CD4-positive, alpha-beta T cell treated with Interleukin-15 for 1 hour (primary cell): ENCODE measurements at regions not wholly inside any gene's neighbourhood (a gene's known extent, or its start where the extent isn't known, plus 50 kb on each side); places are given as distances from the start of the nearest gene placed in this dataset.
"Not testable (repeated sequence)": the region's sequence is repeated elsewhere in the genome, so short reads cannot be mapped to it uniquely, and the experiment has no call there.

ENCODE experiments used
- DNase-seq: peaks from one replicate; pipeline ENCODE4 v3.0.0-alpha.2; 2020

GRCh38 chr14:76701981-76702380 is 59.3 kb upstream of the VASH1 start:
- DNase-seq: no peak

- no peak for DNase-seq
Measured at GRCh38 chr14:76705214-76705613, 56.1 kb upstream of the VASH1 start.

GRCh38 chr14:76706207-76706606 is 55.1 kb upstream of the VASH1 start:
- DNase-seq: not testable (repeated sequence)

GRCh38 chr14:76706811-76707210 is 54.5 kb upstream of the VASH1 start:
- DNase-seq: no peak

- DNase-seq: no peak
Measured at GRCh38 chr14:76708028-76708427, 53.2 kb upstream of the VASH1 start.

- DNase-seq: no peak
Measured at GRCh38 chr14:76708771-76709170, 52.5 kb upstream of the VASH1 start.

- no peak for DNase-seq
Measured at GRCh38 chr14:76710056-76711010, 50.9 kb upstream of the VASH1 start.
